GM23338 (cell line): ENCODE measurements at regions not wholly inside any gene's neighbourhood (a gene's known extent, or its start where the extent isn't known, plus 50 kb on each side); places are given as distances from the start of the nearest gene placed in this dataset.

Experiments
- CREB1 ChIP-seq: fragments of 250-450 bp; sonication (Bioruptor Pico); IDR thresholded peaks from 2 replicates; pipeline ENCODE4 v1.5.0; 2020; ENCODE audit warnings: low read depth, mild to moderate bottlenecking, moderate library complexity
- CTCF ChIP-seq, 2 experiments: fragments of 200-600 bp in 1 of 2; sonication (generic) in 1 of 2; conservative IDR thresholded peaks; 2 replicates each; pipeline versions ENCODE4 v1.5.1 to v1.6.1; 2016 to 2017; ENCODE audit warnings: antibody characterized with exemption in 2 of 2, low read depth in 2 of 2, mild to moderate bottlenecking in 2 of 2, moderate library complexity in 1 of 2
- EZH2 ChIP-seq: fragments of 200-600 bp; sonication (generic); IDR thresholded peaks from one replicate; pipeline ENCODE4 v1.8.0; 2017; ENCODE audit warnings: antibody characterized with exemption, mild to moderate bottlenecking, low read depth; ENCODE audit not compliant: unreplicated experiment
- EZH2phosphoT487 ChIP-seq: fragments of 200-600 bp; sonication (generic); IDR thresholded peaks from one replicate; pipeline ENCODE4 v1.8.1; 2018; ENCODE audit warnings: antibody characterized with exemption; ENCODE audit not compliant: unreplicated experiment
- JUNB ChIP-seq: IDR thresholded peaks from one replicate; pipeline ENCODE4 v1.6.1; 2016; ENCODE audit warnings: antibody characterized with exemption; ENCODE audit not compliant: unreplicated experiment
- POLR2AphosphoS5 ChIP-seq: IDR thresholded peaks from 2 replicates; pipeline ENCODE4 v1.6.1; 2016; ENCODE audit warnings: antibody characterized with exemption, low read depth
- STAT1 ChIP-seq: IDR thresholded peaks from one replicate; pipeline ENCODE4 v1.6.1; 2016; ENCODE audit warnings: antibody characterized with exemption; ENCODE audit not compliant: unreplicated experiment
- ZNF114 ChIP-seq: fragments of 250-450 bp; sonication (Bioruptor Pico); IDR thresholded peaks from 2 replicates; pipeline ENCODE4 v1.5.0; 2020; ENCODE audit warnings: mild to moderate bottlenecking, moderate library complexity
- ZNF331 ChIP-seq: fragments of 250-450 bp; sonication (Bioruptor Pico); IDR thresholded peaks from 2 replicates; pipeline ENCODE4 v1.5.0; 2020; ENCODE audit warnings: low read depth, mild to moderate bottlenecking, moderate library complexity
- TF ChIP-seq, protein P1 (sequence below): IDR thresholded peaks from one replicate; pipeline ENCODE4 v1.6.1; 2018; ENCODE audit warnings: antibody characterized with exemption; ENCODE audit not compliant: unreplicated experiment

- TF ChIP-seq CTCF (conservative IDR thresholded peaks at IDR 0.05; ENCODE audit: low read depth in 2 of 2): no peak
- TF ChIP-seq, protein P1, sequence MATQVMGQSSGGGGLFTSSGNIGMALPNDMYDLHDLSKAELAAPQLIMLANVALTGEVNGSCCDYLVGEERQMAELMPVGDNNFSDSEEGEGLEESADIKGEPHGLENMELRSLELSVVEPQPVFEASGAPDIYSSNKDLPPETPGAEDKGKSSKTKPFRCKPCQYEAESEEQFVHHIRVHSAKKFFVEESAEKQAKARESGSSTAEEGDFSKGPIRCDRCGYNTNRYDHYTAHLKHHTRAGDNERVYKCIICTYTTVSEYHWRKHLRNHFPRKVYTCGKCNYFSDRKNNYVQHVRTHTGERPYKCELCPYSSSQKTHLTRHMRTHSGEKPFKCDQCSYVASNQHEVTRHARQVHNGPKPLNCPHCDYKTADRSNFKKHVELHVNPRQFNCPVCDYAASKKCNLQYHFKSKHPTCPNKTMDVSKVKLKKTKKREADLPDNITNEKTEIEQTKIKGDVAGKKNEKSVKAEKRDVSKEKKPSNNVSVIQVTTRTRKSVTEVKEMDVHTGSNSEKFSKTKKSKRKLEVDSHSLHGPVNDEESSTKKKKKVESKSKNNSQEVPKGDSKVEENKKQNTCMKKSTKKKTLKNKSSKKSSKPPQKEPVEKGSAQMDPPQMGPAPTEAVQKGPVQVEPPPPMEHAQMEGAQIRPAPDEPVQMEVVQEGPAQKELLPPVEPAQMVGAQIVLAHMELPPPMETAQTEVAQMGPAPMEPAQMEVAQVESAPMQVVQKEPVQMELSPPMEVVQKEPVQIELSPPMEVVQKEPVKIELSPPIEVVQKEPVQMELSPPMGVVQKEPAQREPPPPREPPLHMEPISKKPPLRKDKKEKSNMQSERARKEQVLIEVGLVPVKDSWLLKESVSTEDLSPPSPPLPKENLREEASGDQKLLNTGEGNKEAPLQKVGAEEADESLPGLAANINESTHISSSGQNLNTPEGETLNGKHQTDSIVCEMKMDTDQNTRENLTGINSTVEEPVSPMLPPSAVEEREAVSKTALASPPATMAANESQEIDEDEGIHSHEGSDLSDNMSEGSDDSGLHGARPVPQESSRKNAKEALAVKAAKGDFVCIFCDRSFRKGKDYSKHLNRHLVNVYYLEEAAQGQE: no peak
- TF ChIP-seq EZH2: no peak
- TF ChIP-seq POLR2AphosphoS5: no peak
- TF ChIP-seq CREB1 (CRISPR knock-in tag): no peak
- no peak for TF ChIP-seq EZH2phosphoT487
- TF ChIP-seq STAT1: no peak
- TF ChIP-seq ZNF114 (CRISPR knock-in tag): no peak
- TF ChIP-seq ZNF331 (CRISPR knock-in tag): no peak
- no peak for TF ChIP-seq JUNB
These were observed 56.1 kb upstream of the USP3 start for GRCh38 chr15:63448266-63448665.
